Central memory CD8-positive, alpha-beta T cell (primary cell): ENCODE measurements at regions not wholly inside any gene's neighbourhood (a gene's known extent, or its start where the extent isn't known, plus 50 kb on each side); places are given as distances from the start of the nearest gene placed in this dataset.

Experiments
- ATAC-seq: fragments of 150-1000 bp; cut with Tn5 transposase; replicated peaks from 2 replicates; pipeline ENCODE4 v1.10.0; 2022; ENCODE audit warnings: mild to moderate bottlenecking, moderate FRiP score, moderate number of reproducible peaks; ENCODE audit not compliant: poor library complexity, severe bottlenecking; ENCODE audit errors: extremely low read depth
- DNase-seq, 2 donors: peaks; one replicate each; pipeline ENCODE4 v3.0.0; 2021; ENCODE audit warnings: low spot score in 2 of 2
- H3K27ac Mint-ChIP-seq: one replicate; pipeline ENCODE4 v1.8.0; 2022; ENCODE audit warnings: low read depth, mild to moderate bottlenecking, moderate library complexity, mixed read lengths
- H3K27me3 Mint-ChIP-seq: one replicate; pipeline ENCODE4 v1.8.0; 2022; ENCODE audit warnings: mixed read lengths
- H3K36me3 Mint-ChIP-seq: one replicate; pipeline ENCODE4 v1.8.0; 2022; ENCODE audit warnings: mild to moderate bottlenecking, moderate library complexity, mixed read lengths; ENCODE audit not compliant: insufficient read depth
- H3K4me1 Mint-ChIP-seq: one replicate; pipeline ENCODE4 v1.8.0; 2022; ENCODE audit warnings: mixed read lengths
- H3K4me3 Mint-ChIP-seq: one replicate; pipeline ENCODE4 v1.8.0; 2022; ENCODE audit warnings: mild to moderate bottlenecking, moderate library complexity, mixed read lengths
- H3K9me3 Mint-ChIP-seq: one replicate; pipeline ENCODE4 v1.8.0; 2022; ENCODE audit warnings: mixed read lengths

DNA sequence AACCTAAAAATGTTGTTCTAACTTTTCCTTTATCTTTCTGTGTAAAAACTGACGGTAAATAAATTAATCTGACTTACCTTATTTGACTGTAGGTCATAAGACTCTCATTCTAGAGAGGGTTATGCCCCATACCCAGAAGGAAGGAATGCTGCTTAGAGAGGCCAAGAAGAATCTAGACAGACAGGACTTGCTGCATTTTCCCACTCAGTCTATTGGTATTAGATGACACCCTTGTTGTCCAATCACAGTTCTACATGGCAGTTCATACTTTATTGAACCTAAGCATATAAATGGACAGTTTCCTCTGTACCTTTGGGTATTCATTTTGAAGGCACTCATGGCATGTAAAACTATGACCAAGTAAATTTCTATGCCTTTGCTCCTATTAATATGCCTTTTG, 359.6 kb upstream of the ID4 start:
- no peaks in the 10 kb centered on the region for H3K27me3 Mint-ChIP-seq
- H3K36me3 Mint-ChIP-seq: peaks cover 3% of the 10 kb centered on the region
- ATAC-seq (no peak), DNase-seq (no peak)
- H3K9me3 Mint-ChIP-seq: peaks cover 4% of the 10 kb centered on the region
- H3K4me3 Mint-ChIP-seq: no peak overlapping the region
- no peak overlapping the region for H3K27ac Mint-ChIP-seq
- no peaks in the 10 kb centered on the region for H3K4me1 Mint-ChIP-seq

DNA sequence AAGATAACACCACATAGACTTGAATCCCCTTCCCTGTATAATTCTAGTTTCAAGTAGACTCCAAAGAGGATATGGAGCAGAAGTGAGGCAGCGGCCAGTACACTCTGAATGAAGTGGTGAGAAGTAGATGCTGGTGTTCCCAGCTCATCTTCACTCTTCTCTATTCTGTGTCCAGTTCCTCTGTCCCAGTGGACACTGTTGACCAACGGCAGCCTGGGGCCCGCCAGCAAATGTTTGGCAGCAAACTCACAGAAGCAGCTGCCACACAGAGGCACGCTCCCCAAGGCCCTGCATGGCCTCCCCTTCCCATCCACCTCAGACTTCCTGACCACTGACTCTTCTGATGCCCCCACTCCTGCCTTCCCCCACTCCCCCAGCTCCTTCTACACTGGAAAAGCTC, 358.9 kb upstream of the ID4 start:
- no peaks in the 10 kb centered on the region for H3K27me3 Mint-ChIP-seq
- DNase-seq (no peak), ATAC-seq (no peak)

DNA sequence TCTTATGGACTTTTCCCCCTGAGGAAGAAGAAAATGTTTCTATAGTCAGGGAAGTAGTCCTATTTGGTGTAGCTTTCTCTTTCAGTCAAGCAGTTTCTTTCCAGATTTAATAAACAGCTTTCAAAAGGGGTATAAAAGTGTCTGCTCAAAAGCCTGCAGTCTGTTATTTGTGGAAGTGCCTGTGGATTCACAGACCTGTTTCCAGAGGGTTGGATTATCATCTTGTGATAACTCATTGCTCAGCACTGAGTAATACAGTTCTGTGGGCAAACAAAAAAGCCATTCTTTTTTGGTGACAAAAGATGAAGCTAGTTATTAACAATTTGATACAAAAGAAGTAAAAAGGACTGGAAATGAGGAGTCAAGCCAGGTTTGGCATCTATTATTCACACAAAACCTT, 358.2 kb upstream of the ID4 start:
- Mint-ChIP-seq H3K9me3 (peaks cover 9% of the 10 kb centered on the region), H3K27me3 (no peaks in the 10 kb centered on the region), H3K36me3 (peaks cover 3% of the 10 kb centered on the region), H3K4me3 (no peak overlapping the region), H3K4me1 (no peaks in the 10 kb centered on the region), H3K27ac (no peak overlapping the region)
- DNase-seq (no peak), ATAC-seq (no peak)

More for the DNA sequence above, 358.9 kb upstream of the ID4 start:
- Mint-ChIP-seq H3K4me1 (no peaks in the 10 kb centered on the region), H3K36me3 (peaks cover 3% of the 10 kb centered on the region), H3K4me3 (no peak overlapping the region), H3K9me3 (peaks cover 4% of the 10 kb centered on the region), H3K27ac (no peak overlapping the region)

DNA sequence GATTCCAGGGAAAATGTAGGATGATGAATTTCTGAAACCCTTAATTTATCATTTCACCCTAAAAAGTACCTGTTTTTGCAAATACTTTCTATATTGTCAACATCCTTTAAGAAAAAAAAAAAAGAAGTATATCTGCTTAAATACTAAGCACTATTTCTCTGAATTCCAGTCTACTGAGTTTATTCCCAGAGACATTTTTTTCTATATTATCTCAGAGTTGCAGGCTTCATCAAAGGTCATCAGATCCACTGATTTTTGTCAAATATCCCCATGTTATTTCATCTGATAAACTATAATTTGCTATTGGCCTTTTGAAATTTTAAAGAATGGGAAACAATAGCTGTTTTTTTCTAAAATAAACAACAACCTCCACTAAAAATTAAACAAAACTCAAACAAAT, 357.6 kb upstream of the ID4 start:
- ATAC-seq: no peak
- H3K27me3 Mint-ChIP-seq: no peaks in the 10 kb centered on the region

DNA sequence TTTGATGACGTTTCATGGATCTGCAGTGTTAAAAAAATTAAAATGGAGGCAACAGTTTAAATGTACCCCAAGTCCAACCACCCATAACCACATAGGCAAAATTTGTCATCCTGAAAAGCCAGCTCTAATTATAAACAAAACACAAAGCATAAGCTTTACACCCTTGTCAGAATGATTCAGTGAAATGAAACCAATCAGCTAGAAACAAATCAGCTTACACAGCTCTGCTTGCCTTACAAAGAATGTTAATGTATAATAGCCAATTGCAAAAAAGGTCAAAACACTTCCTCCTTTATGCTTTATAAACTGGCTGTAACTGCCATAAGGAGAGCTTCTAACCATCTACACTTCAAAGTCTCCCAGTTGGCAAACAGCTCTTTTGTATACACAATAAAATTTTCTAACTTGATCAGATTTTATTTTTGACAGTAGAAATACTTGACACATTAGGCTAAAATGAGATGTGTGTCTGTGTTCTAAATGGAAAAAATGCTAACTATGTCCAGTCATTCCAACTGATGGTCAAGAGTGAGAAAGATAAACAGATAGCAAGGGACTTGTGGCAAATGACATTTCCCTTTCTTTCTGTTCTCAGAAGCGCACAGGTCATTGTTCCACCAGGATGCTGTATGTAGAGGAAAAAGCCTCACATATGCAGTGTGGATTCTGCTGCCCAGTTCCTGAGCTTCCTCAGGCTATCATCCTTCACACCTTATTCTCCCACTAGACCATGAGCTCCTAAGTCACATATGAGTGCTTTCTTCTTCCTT, 344.3 kb upstream of the ID4 start:
- H3K36me3 Mint-ChIP-seq: peaks cover 6% of the 10 kb centered on the region
- H3K27ac Mint-ChIP-seq: no peak overlapping the region
- no peak for ATAC-seq
- no peaks in the 10 kb centered on the region for H3K4me1 Mint-ChIP-seq
- DNase-seq: no peak
- no peaks in the 10 kb centered on the region for H3K27me3 Mint-ChIP-seq
- no peak overlapping the region for H3K4me3 Mint-ChIP-seq
- peaks cover 9% of the 10 kb centered on the region for H3K9me3 Mint-ChIP-seq

More for the DNA sequence above, 357.6 kb upstream of the ID4 start:
- Mint-ChIP-seq H3K27ac (no peak overlapping the region), H3K36me3 (peaks cover 3% of the 10 kb centered on the region), H3K4me3 (no peak overlapping the region), H3K4me1 (no peaks in the 10 kb centered on the region), H3K9me3 (peaks cover 14% of the 10 kb centered on the region)
- no peak for DNase-seq

DNA sequence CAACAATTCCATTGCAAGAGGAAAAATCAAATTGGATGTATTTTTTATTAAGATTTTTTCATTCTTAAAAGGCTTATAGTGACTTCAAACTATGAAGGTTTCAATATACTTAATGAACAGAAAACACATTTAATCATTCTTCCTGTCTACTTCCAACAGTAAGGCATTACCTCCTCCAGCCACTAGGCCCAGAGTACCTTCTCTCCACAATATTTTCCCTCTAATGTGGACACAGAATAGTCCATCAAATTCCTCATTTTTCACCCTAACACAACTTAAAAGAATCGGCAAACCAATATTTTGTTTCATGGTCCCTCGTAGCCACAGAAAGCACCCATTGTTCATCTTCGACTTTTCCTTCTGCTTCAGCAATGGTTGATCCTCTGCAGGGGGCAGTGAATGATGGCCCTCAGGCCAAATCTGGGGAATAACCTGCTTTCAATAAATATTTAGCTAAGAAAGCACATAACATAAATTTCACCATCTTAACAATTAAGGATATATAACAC, 335.4 kb upstream of the ID4 start:
- DNase-seq (no peak), ATAC-seq (no peak)
- Mint-ChIP-seq H3K27ac (no peak overlapping the region), H3K4me3 (no peak overlapping the region), H3K36me3 (no peaks in the 10 kb centered on the region), H3K27me3 (no peaks in the 10 kb centered on the region), H3K9me3 (peaks cover 20% of the 10 kb centered on the region), H3K4me1 (no peaks in the 10 kb centered on the region)

DNA sequence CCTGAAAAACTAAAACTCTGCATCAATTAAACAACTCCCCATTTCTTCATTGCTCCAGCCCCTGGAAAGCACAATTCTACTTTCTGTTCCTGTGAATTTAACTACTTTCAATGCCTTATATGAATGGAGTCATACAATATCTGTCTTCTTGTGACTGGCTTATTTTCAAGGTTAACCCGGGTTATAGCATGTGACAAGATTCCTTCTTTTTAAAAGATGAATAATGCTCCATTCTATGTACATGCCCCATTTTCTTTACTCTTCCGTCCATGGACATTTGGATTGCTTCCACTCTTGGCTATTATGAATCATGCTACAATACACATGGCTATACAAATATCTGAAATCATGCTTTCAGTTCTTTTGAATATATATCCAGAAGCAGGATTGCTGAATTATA, 334.9 kb upstream of the ID4 start:
- no peak for ATAC-seq
- DNase-seq: no peak
- no peaks in the 10 kb centered on the region for H3K36me3 Mint-ChIP-seq
- no peak overlapping the region for H3K27ac Mint-ChIP-seq
- no peak overlapping the region for H3K4me3 Mint-ChIP-seq
- no peaks in the 10 kb centered on the region for H3K4me1 Mint-ChIP-seq
- no peaks in the 10 kb centered on the region for H3K27me3 Mint-ChIP-seq
- peaks cover 20% of the 10 kb centered on the region for H3K9me3 Mint-ChIP-seq

DNA sequence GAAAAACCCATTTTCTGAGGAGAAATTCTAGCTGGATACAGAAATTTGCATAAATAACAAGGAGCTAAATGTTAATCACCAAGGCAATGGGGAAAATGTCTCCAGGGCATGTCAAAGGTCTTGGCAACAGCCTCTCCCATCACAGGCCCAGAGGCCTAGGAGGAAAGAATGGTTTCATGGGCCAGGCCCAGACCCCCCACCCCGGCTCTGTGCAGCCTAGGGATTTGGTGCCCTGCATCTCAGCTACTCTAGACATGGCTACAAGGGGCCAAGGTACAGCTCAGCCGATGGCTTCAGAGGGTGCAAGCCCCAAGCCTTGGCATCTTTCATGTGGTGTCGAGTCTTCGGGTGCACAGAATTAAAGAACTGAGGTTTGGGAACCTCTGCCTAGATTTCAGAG, 321.2 kb upstream of the ID4 start:
- H3K36me3 Mint-ChIP-seq: no peaks in the 10 kb centered on the region
- no peaks in the 10 kb centered on the region for H3K27me3 Mint-ChIP-seq
- peaks cover 31% of the 10 kb centered on the region for H3K9me3 Mint-ChIP-seq
- no peak for ATAC-seq
- H3K4me1 Mint-ChIP-seq: no peaks in the 10 kb centered on the region
- H3K4me3 Mint-ChIP-seq: no peak overlapping the region
- DNase-seq: no peak
- H3K27ac Mint-ChIP-seq: no peak overlapping the region

DNA sequence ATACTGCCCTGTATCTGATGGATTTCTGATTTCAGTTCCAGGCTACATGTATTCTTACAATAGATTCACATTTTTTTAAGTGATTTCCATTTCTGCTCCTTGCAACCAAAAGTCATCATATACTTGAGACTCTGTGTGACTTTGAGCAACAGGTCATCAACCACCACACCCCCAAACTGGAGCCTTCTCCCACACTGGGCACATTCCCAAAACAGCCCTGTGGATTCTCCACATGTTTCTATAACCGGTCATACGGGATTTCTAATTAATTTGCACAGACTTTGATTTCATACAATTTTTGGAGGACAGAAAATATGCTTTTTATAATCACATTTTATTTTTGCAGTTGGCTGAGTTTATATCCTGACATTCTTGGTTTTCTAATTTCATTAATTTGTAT, 317.2 kb upstream of the ID4 start:
- Mint-ChIP-seq H3K27ac (no peak overlapping the region), H3K4me1 (no peaks in the 10 kb centered on the region), H3K36me3 (no peaks in the 10 kb centered on the region), H3K9me3 (peaks cover 17% of the 10 kb centered on the region), H3K27me3 (no peaks in the 10 kb centered on the region), H3K4me3 (no peak overlapping the region)
- ATAC-seq: no peak
- DNase-seq: no peak

DNA sequence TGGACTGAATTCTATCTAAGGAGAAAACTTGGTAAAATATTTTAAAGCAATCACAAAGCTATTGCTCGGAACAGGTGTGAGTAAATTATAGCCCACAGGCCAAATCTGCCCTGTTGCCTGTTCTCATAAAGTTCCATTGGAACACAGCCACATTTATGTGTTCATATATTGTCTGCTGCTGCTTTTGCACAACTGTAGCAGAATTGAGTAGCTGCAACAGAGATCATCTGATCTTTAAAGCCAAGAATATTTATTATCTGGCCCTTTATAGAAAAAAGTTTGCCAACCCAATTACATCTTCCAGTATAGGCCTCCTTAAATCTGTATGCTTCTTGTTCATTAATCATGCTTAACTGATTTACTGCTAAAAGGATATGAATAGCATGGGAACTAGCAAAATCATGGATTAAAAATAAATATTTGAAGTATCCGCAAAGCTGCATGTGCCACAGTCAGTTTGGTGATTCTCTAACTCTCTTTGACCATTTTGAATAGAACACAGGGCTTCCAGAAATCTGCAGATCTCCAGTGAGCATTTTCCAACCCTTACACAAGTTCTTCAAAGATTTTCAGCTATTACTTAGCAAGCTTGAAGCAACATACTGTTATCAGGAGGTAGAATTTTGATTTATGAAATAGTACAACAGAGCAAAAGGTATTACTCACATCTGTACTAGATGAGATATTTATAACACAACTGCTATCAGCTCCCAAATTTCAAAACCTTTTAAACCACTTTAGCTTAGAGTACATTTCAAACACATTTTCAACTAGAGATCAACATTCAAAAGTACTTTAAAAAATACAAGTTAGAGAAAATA, 312.6 kb upstream of the ID4 start:
- Mint-ChIP-seq H3K4me1 (no peaks in the 10 kb centered on the region), H3K27me3 (no peaks in the 10 kb centered on the region), H3K36me3 (no peaks in the 10 kb centered on the region), H3K27ac (no peak overlapping the region), H3K4me3 (no peak overlapping the region), H3K9me3 (peaks cover 7% of the 10 kb centered on the region)
- no peak for DNase-seq
- no peak for ATAC-seq

DNA sequence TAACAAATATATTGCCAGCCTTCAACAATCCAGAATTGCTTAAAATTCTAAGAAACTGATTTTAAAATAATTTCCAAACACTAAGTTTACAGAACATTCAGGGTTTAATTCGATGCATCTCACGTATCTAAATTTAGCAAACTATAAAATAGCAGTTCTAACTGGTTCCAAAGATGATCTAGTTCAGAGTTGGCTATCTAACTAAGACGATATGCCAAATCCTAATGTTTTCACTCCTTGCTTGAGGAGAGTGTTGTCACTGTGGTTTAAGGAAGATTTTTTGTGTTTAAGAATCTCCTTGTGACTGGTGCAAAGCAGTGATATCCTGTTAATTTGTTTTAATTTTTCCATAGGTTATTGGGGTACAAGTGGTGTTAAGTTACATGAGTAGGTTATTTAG, 311.5 kb upstream of the ID4 start:
- Mint-ChIP-seq H3K36me3 (no peaks in the 10 kb centered on the region), H3K4me1 (no peaks in the 10 kb centered on the region), H3K4me3 (no peak overlapping the region), H3K27ac (no peak overlapping the region), H3K27me3 (no peaks in the 10 kb centered on the region), H3K9me3 (peaks cover 5% of the 10 kb centered on the region)
- DNase-seq (no peak), ATAC-seq (no peak)

DNA sequence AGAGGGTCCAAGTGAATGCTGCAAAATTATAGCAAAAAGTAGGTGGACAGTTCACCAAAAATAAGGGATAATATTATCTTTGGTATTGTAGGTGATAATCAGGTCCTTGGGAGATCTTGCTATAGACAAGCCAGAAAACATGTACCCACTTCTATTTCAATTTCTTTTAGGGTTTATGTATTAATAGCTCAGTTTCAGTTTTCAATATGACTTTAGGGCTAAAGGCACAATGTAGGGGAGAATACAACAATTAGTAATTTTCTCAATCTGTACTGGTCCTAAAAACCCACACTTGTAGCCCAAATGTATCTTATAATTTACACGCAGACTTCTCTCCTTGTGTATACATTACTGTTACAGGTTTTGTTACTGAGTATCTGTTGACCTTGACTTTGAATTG, 307.0 kb upstream of the ID4 start:
- Mint-ChIP-seq H3K27me3 (no peaks in the 10 kb centered on the region), H3K9me3 (peaks cover 5% of the 10 kb centered on the region)
- ATAC-seq: no peak

DNA sequence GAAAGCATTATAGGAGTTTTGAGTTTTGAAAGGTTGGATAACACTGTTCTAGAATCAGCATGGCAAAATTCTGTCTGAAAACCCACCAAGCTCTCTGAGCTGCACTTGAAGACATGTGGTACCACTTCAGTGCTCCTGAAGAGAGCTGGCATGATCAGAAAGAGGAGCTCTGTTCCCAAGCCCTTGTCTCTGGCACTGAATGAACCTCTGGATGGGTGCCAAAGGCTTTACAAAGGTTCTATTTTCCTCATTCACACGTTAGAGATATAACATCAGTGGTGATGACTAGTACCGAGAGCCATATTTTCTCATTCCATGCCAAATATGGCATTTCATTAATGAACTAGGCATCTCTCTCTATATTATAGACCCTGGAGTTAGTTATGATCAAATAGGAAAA, 301.8 kb upstream of the ID4 start:
- ATAC-seq (no peak), DNase-seq (no peak)
- Mint-ChIP-seq H3K4me3 (no peak overlapping the region), H3K9me3 (peaks cover 6% of the 10 kb centered on the region), H3K27me3 (no peaks in the 10 kb centered on the region), H3K36me3 (no peaks in the 10 kb centered on the region), H3K4me1 (no peaks in the 10 kb centered on the region), H3K27ac (no peak overlapping the region)

More for the DNA sequence above, 307.0 kb upstream of the ID4 start:
- no peaks in the 10 kb centered on the region for H3K36me3 Mint-ChIP-seq
- DNase-seq: no peak
- no peaks in the 10 kb centered on the region for H3K4me1 Mint-ChIP-seq
- no peak overlapping the region for H3K4me3 Mint-ChIP-seq
- H3K27ac Mint-ChIP-seq: no peak overlapping the region
